ENCODE measurements at regions not wholly inside any gene's neighbourhood (a gene's known extent, or its start where the extent isn't known, plus 50 kb on each side); places are given as distances from the start of the nearest gene placed in this dataset.

- Histone ChIP-seq H3K9me3 (ENCODE audit: low read depth, low read length, poor library complexity, severe bottlenecking) (no peaks in the 10 kb centered on the region), H3K4me3 (ENCODE audit: low read depth, low read length, poor library complexity, severe bottlenecking) (no peak overlapping the region), H3K27me3 (replicated peaks; ENCODE audit: insufficient read depth, low read depth, low read length, poor library complexity) (no peaks in the 10 kb centered on the region), H3K4me1 (ENCODE audit: insufficient read depth, low read length, poor library complexity, severe bottlenecking) (peaks cover 26% of the 10 kb centered on the region), H3K36me3 (ENCODE audit: insufficient read depth, low read length, poor library complexity, severe bottlenecking) (no peaks in the 10 kb centered on the region), H3K27ac (ENCODE audit: low read depth, low read length, poor library complexity, severe bottlenecking) (no peak overlapping the region)
- ChIA-PET POLR2A (ENCODE audit: low non-redundant PET) (no interaction called here), CTCF (no interaction called here)
- intact Hi-C loops (cut with micrococcal nuclease; ENCODE audit: unreplicated experiment) = loop anchor here (5.0 kb wide), 1 partner anchor 985 kb away; no protein-coding TSS in a partner anchor
- peak; percentile 53 for DNase-seq (ENCODE audit: low spot score)
- BruUV-seq (replicated peaks) = no TSS peak
- TF ChIP-seq EZH2 (IDR thresholded peaks at IDR 0.05; ENCODE audit: borderline replicate concordance, low read depth, low read length, poor library complexity, severe bottlenecking) (no peak), CTCF (conservative IDR thresholded peaks at IDR 0.05; ENCODE audit: low read depth, low read length) (no peak)
These were observed 178.6 kb downstream of the RPS24 start for GRCh38 chr10:78212060-78212785.

- no peak overlapping the region for H3K27ac ChIP-seq (ENCODE audit: low read depth, low read length, poor library complexity, severe bottlenecking)
- H3K4me3 ChIP-seq (ENCODE audit: low read depth, low read length, poor library complexity, severe bottlenecking) = no peak overlapping the region
- ChIA-PET CTCF (no interaction called here), POLR2A (ENCODE audit: low non-redundant PET) (no interaction called here)
- DNase-seq (ENCODE audit: low spot score) = no peak
- H3K4me1 ChIP-seq (ENCODE audit: insufficient read depth, low read length, poor library complexity, severe bottlenecking) = peaks cover 22% of the 10 kb centered on the region
- BruUV-seq (replicated peaks) = no TSS peak
- no peaks in the 10 kb centered on the region for H3K9me3 ChIP-seq (ENCODE audit: low read depth, low read length, poor library complexity, severe bottlenecking)
- H3K27me3 ChIP-seq (replicated peaks; ENCODE audit: insufficient read depth, low read depth, low read length, poor library complexity) = no peaks in the 10 kb centered on the region
- TF ChIP-seq EZH2 (IDR thresholded peaks at IDR 0.05; ENCODE audit: borderline replicate concordance, low read depth, low read length, poor library complexity, severe bottlenecking) = no peak
- TF ChIP-seq CTCF (conservative IDR thresholded peaks at IDR 0.05; ENCODE audit: low read depth, low read length) = no peak
- intact Hi-C loops (cut with micrococcal nuclease; ENCODE audit: unreplicated experiment) = loop anchor here (5.0 kb wide), 1 partner anchor 985 kb away; no protein-coding TSS in a partner anchor
- H3K36me3 ChIP-seq (ENCODE audit: insufficient read depth, low read length, poor library complexity, severe bottlenecking) = no peaks in the 10 kb centered on the region
These were observed 179.1 kb downstream of the RPS24 start for GRCh38 chr10:78212786-78213175.

GRCh38 chr10:78214955-78215354, 181.3 kb downstream of the RPS24 start:
- no peak for DNase-seq (ENCODE audit: low spot score)
- CTCF ChIA-PET = no interaction called here
- BruUV-seq (replicated peaks) = no TSS peak
- intact Hi-C loops (cut with micrococcal nuclease; ENCODE audit: unreplicated experiment) = loop anchor here (5.0 kb wide), 1 partner anchor 982 kb away; no protein-coding TSS in a partner anchor
- TF ChIP-seq CTCF (conservative IDR thresholded peaks at IDR 0.05; ENCODE audit: low read depth, low read length) (no peak), EZH2 (IDR thresholded peaks at IDR 0.05; ENCODE audit: borderline replicate concordance, low read depth, low read length, poor library complexity, severe bottlenecking) (no peak)
- POLR2A ChIA-PET (ENCODE audit: low non-redundant PET) = no interaction called here
- H3K36me3 ChIP-seq (ENCODE audit: insufficient read depth, low read length, poor library complexity, severe bottlenecking) = no peaks in the 10 kb centered on the region
- peaks cover 4% of the 10 kb centered on the region for H3K27me3 ChIP-seq (replicated peaks; ENCODE audit: insufficient read depth, low read depth, low read length, poor library complexity)
- peaks cover 10% of the 10 kb centered on the region for H3K4me1 ChIP-seq (ENCODE audit: insufficient read depth, low read length, poor library complexity, severe bottlenecking)
- H3K4me3 ChIP-seq (ENCODE audit: low read depth, low read length, poor library complexity, severe bottlenecking) = no peak overlapping the region
- H3K27ac ChIP-seq (ENCODE audit: low read depth, low read length, poor library complexity, severe bottlenecking) = no peak overlapping the region
- no peaks in the 10 kb centered on the region for H3K9me3 ChIP-seq (ENCODE audit: low read depth, low read length, poor library complexity, severe bottlenecking)
